Glutamatergic neuron (in vitro differentiated cells): ENCODE measurements at regions not wholly inside any gene's neighbourhood (a gene's known extent, or its start where the extent isn't known, plus 50 kb on each side); places are given as distances from the start of the nearest gene placed in this dataset.
"Not testable (repeated sequence)": the region's sequence is repeated elsewhere in the genome, so short reads cannot be mapped to it uniquely, and the experiment has no call there.

ENCODE experiments used
- DNase-seq: peaks from one replicate; pipeline ENCODE4 v3.0.0; 2022
- H3K27ac Mint-ChIP-seq: one replicate; pipeline ENCODE4 v1.8.0; 2020; ENCODE audit warnings: mild to moderate bottlenecking, mixed read lengths, inconsistent platforms; ENCODE audit not compliant: unreplicated experiment
- H3K27me3 Mint-ChIP-seq: one replicate; pipeline ENCODE4 v1.8.0; 2020; ENCODE audit warnings: mild to moderate bottlenecking, moderate library complexity, mixed read lengths, inconsistent platforms; ENCODE audit not compliant: unreplicated experiment
- H3K36me3 Mint-ChIP-seq: one replicate; pipeline ENCODE4 v1.8.0; 2020; ENCODE audit warnings: mild to moderate bottlenecking, mixed read lengths, inconsistent platforms; ENCODE audit not compliant: unreplicated experiment
- H3K4me1 Mint-ChIP-seq: one replicate; pipeline ENCODE4 v1.8.0; 2020; ENCODE audit warnings: mild to moderate bottlenecking, low read depth, mixed read lengths, inconsistent platforms; ENCODE audit not compliant: unreplicated experiment
- H3K4me3 Mint-ChIP-seq: one replicate; pipeline ENCODE4 v1.8.0; 2020; ENCODE audit warnings: mild to moderate bottlenecking, mixed read lengths, inconsistent platforms; ENCODE audit not compliant: unreplicated experiment
- H3K9me3 Mint-ChIP-seq: one replicate; pipeline ENCODE4 v1.8.0; 2020; ENCODE audit warnings: mild to moderate bottlenecking, moderate library complexity, mixed read lengths, inconsistent platforms; ENCODE audit not compliant: unreplicated experiment
- TF ChIP-seq, protein P1 (sequence below): fragments of 200-600 bp; sonication (generic); IDR thresholded peaks from one replicate; pipeline ENCODE4 v1.5.0; 2021; ENCODE audit not compliant: partially characterized antibody, unreplicated experiment

GRCh38 chr10:37015498-37015897 lies 109.9 kb upstream of the ANKRD30A start:
- Mint-ChIP-seq H3K9me3 (peaks cover 6% of the 10 kb centered on the region), H3K4me1 (no peaks in the 10 kb centered on the region), H3K27ac (no peak overlapping the region), H3K27me3 (no peaks in the 10 kb centered on the region), H3K4me3 (no peak overlapping the region), H3K36me3 (no peaks in the 10 kb centered on the region)
- TF ChIP-seq, protein P1, sequence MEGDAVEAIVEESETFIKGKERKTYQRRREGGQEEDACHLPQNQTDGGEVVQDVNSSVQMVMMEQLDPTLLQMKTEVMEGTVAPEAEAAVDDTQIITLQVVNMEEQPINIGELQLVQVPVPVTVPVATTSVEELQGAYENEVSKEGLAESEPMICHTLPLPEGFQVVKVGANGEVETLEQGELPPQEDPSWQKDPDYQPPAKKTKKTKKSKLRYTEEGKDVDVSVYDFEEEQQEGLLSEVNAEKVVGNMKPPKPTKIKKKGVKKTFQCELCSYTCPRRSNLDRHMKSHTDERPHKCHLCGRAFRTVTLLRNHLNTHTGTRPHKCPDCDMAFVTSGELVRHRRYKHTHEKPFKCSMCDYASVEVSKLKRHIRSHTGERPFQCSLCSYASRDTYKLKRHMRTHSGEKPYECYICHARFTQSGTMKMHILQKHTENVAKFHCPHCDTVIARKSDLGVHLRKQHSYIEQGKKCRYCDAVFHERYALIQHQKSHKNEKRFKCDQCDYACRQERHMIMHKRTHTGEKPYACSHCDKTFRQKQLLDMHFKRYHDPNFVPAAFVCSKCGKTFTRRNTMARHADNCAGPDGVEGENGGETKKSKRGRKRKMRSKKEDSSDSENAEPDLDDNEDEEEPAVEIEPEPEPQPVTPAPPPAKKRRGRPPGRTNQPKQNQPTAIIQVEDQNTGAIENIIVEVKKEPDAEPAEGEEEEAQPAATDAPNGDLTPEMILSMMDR: no peak
- no peak for DNase-seq

DNA sequence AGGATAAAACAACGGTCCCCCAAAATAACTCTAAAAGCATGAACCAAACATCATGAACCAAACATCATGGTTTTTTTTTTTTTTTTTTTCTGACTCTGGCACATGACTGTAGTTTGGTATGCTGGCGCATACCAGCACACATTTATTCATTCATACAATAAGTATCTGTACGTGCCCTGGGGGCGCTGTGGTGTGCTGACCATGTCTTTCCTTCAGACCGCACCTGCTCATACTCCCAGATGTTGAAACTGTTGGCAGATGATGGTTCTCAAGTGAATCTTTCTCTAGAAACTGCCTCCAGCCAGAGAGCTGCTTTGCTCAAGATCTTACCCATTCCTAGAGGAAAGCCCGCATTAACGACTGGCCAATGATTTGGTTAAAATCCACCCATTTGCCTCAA lies 114.7 kb upstream of the ANKRD30A start:
- H3K27me3 Mint-ChIP-seq: peaks cover 2% of the 10 kb centered on the region

DNA sequence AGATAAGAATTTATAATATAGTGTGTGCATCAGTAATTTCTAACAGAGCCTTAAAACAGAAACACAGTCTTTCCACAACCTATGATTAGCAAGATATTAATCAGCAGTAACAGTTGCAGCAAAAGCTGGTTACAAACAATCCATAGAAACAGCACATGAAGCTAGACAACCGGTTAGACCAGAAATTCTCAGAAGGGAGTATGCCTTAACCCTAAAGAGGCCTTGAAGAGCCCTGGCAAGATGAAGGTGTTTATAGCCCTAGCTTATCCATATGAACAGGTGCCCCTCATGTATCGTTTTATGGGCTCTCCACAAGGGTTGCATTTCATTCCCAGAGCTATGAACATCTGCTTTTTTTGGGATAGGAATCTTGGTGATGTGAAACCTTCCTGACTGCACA lies 117.1 kb upstream of the ANKRD30A start:
- H3K36me3 Mint-ChIP-seq, H3K9me3 Mint-ChIP-seq: not testable (repeated sequence)

More for the DNA sequence above, 114.7 kb upstream of the ANKRD30A start:
- TF ChIP-seq, protein P1: no peak
- no peak for DNase-seq
- Mint-ChIP-seq H3K27ac (no peak overlapping the region), H3K4me1 (no peaks in the 10 kb centered on the region), H3K4me3 (no peak overlapping the region), H3K9me3 (peaks cover 3% of the 10 kb centered on the region), H3K36me3 (no peaks in the 10 kb centered on the region)

GRCh38 chr10:37003126-37003525 lies 122.3 kb upstream of the ANKRD30A start:
- H3K36me3 Mint-ChIP-seq: no peaks in the 10 kb centered on the region
- H3K4me1 Mint-ChIP-seq: no peaks in the 10 kb centered on the region

More for the DNA sequence above, 117.1 kb upstream of the ANKRD30A start:
- H3K27me3 Mint-ChIP-seq, H3K27ac Mint-ChIP-seq, H3K4me1 Mint-ChIP-seq, H3K4me3 Mint-ChIP-seq, DNase-seq: not testable (repeated sequence)

GRCh38 chr10:36995806-36996205 lies 129.6 kb upstream of the ANKRD30A start:
- not testable (repeated sequence) for H3K27ac Mint-ChIP-seq, H3K27me3 Mint-ChIP-seq, DNase-seq, H3K4me3 Mint-ChIP-seq, H3K36me3 Mint-ChIP-seq, H3K4me1 Mint-ChIP-seq, H3K9me3 Mint-ChIP-seq

More at GRCh38 chr10:37003126-37003525, 122.3 kb upstream of the ANKRD30A start:
- TF ChIP-seq, protein P1: no peak
- no peak for DNase-seq
- Mint-ChIP-seq H3K4me3 (no peak overlapping the region), H3K9me3 (peaks cover 2% of the 10 kb centered on the region), H3K27ac (no peak overlapping the region), H3K27me3 (no peaks in the 10 kb centered on the region)

DNA sequence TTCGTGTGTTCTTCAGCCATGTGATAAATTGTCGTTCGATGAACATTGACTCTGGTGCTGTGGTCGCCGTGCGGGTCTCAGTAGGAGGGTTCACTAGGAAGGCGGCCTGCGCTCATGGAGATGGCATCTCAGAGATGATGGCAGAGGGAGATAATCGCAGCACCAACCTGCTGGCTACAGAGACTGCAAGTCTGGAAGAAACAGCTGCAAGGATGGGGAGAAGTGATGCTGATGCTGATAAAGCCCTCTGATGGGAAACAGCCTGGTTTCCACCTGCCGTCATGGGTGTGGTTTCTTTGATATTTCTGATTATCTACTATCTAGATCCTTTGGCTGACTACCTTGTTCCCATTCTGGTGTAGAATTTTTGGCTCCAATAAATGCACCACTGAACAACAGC lies 130.5 kb upstream of the ANKRD30A start:
- Mint-ChIP-seq H3K4me3 (no peak overlapping the region), H3K9me3 (peaks cover 2% of the 10 kb centered on the region), H3K4me1 (no peaks in the 10 kb centered on the region), H3K27ac (no peak overlapping the region), H3K27me3 (peaks cover 2% of the 10 kb centered on the region), H3K36me3 (no peaks in the 10 kb centered on the region)
- DNase-seq: no peak
- TF ChIP-seq, protein P1: no peak
